Fibroblast of peridontal ligament (primary cell): ENCODE measurements at regions not wholly inside any gene's neighbourhood (a gene's known extent, or its start where the extent isn't known, plus 50 kb on each side); places are given as distances from the start of the nearest gene placed in this dataset.

ENCODE experiments used
- DNase-seq: peaks from one replicate; pipeline ENCODE4 v3.0.0-alpha.2; 2010; ENCODE audit errors: extremely low read depth

- no peak for DNase-seq
These were observed 222.3 kb upstream of the TMC3 start for GRCh38 chr15:81596159-81596865.

GRCh38 chr15:81595752-81596151 is 221.7 kb upstream of the TMC3 start:
- no peak for DNase-seq

- no peak for DNase-seq
These were observed 215.7 kb upstream of the TMC3 start for GRCh38 chr15:81589671-81590070.

GRCh38 chr15:81575436-81576123 is 201.6 kb upstream of the TMC3 start:
- DNase-seq, result no peak

GRCh38 chr15:81573098-81573746 is 199.2 kb upstream of the TMC3 start:
- DNase-seq, result no peak

- no peak for DNase-seq
These were observed 198.2 kb upstream of the TMC3 start for GRCh38 chr15:81572190-81572589.

GRCh38 chr15:81569286-81570080 is 195.5 kb upstream of the TMC3 start:
- no peak for DNase-seq

GRCh38 chr15:81567924-81568323 is 193.9 kb upstream of the TMC3 start:
- no peak for DNase-seq

- no peak for DNase-seq
These were observed 189.0 kb upstream of the TMC3 start for GRCh38 chr15:81562986-81563385.

GRCh38 chr15:81560405-81560804 is 186.4 kb upstream of the TMC3 start:
- DNase-seq, result no peak

GRCh38 chr15:81558056-81558455 is 184.0 kb upstream of the TMC3 start:
- DNase-seq, result no peak

- no peak for DNase-seq
These were observed 181.3 kb upstream of the TMC3 start for GRCh38 chr15:81555346-81555745.

- no peak for DNase-seq
These were observed 174.5 kb upstream of the TMC3 start for GRCh38 chr15:81548365-81549130.

- no peak for DNase-seq
These were observed 173.6 kb upstream of the TMC3 start for GRCh38 chr15:81547521-81548132.

- DNase-seq, result no peak
These were observed 170.4 kb upstream of the TMC3 start for GRCh38 chr15:81544385-81544784.

GRCh38 chr15:81540909-81541308 is 166.9 kb upstream of the TMC3 start:
- DNase-seq, result no peak

GRCh38 chr15:81536356-81536755 is 162.3 kb upstream of the TMC3 start:
- no peak for DNase-seq

GRCh38 chr15:81534124-81534523 is 160.1 kb upstream of the TMC3 start:
- DNase-seq, result no peak

- DNase-seq, result no peak
These were observed 158.0 kb upstream of the TMC3 start for GRCh38 chr15:81532001-81532400.

GRCh38 chr15:81531109-81531592 is 157.1 kb upstream of the TMC3 start:
- DNase-seq, result peak; percentile 15

GRCh38 chr15:81530271-81530691 is 156.3 kb upstream of the TMC3 start:
- no peak for DNase-seq
